Inferior parietal cortex (tissue), 1 donor: ENCODE measurements at regions not wholly inside any gene's neighbourhood (a gene's known extent, or its start where the extent isn't known, plus 50 kb on each side); places are given as distances from the start of the nearest gene placed in this dataset.

Source experiments
- DNase-seq: peaks from one replicate; pipeline ENCODE4 v3.0.0-alpha.2; 2016; ENCODE audit errors: extremely low spot score

GRCh38 chr13:33466262-33466661 lies 180.7 kb upstream of the STARD13 start:
- DNase-seq: no peak

- DNase-seq: no peak
Measured at GRCh38 chr13:33467556-33467955, 182.0 kb upstream of the STARD13 start.

- no peak for DNase-seq
Measured at GRCh38 chr13:33471204-33471603, 185.6 kb upstream of the STARD13 start.

- no peak for DNase-seq
Measured at GRCh38 chr13:33472446-33472845, 186.9 kb upstream of the STARD13 start.

- no peak for DNase-seq
Measured at GRCh38 chr13:33479105-33479504, 193.6 kb upstream of the STARD13 start.

GRCh38 chr13:33480561-33480960 lies 195.0 kb upstream of the STARD13 start:
- DNase-seq: no peak

GRCh38 chr13:33483471-33483870 lies 197.9 kb upstream of the STARD13 start:
- no peak for DNase-seq

- DNase-seq: no peak
Measured at GRCh38 chr13:33485247-33485646, 199.7 kb upstream of the STARD13 start.

- peak; percentile 57 for DNase-seq
Measured at GRCh38 chr13:33487575-33488243, 202.2 kb upstream of the STARD13 start.

GRCh38 chr13:33489563-33489962 lies 204.0 kb upstream of the STARD13 start:
- DNase-seq: no peak

- no peak for DNase-seq
Measured at GRCh38 chr13:33490461-33491327, 205.1 kb upstream of the STARD13 start.

GRCh38 chr13:33493672-33494365 lies 208.3 kb upstream of the STARD13 start:
- DNase-seq: no peak

- DNase-seq: no peak
Measured at GRCh38 chr13:33494596-33495204, 209.1 kb upstream of the STARD13 start.

- no peak for DNase-seq
Measured at GRCh38 chr13:33496336-33496735, 210.8 kb upstream of the STARD13 start.

GRCh38 chr13:33497146-33497845 lies 211.7 kb upstream of the STARD13 start:
- no peak for DNase-seq

GRCh38 chr13:33508060-33508459 lies 222.5 kb upstream of the STARD13 start:
- DNase-seq: no peak

GRCh38 chr13:33509642-33510229 lies 224.2 kb upstream of the STARD13 start:
- no peak for DNase-seq

GRCh38 chr13:33510350-33510970 lies 224.9 kb upstream of the STARD13 start:
- no peak for DNase-seq

- no peak for DNase-seq
Measured at GRCh38 chr13:33512880-33513554, 227.5 kb upstream of the STARD13 start.

GRCh38 chr13:33514362-33514761 lies 228.8 kb upstream of the STARD13 start:
- no peak for DNase-seq
